HL-60 (cell line): ENCODE measurements at regions not wholly inside any gene's neighbourhood (a gene's known extent, or its start where the extent isn't known, plus 50 kb on each side); places are given as distances from the start of the nearest gene placed in this dataset.

Source experiments
- CTCF ChIP-seq: IDR thresholded peaks from one replicate; pipeline ENCODE4 v1.5.1; 2011; ENCODE audit warnings: low read length, control low read depth, inconsistent platforms; ENCODE audit not compliant: insufficient read depth
- GABPA ChIP-seq: IDR thresholded peaks from 2 replicates; pipeline ENCODE4 v1.6.1; 2012; ENCODE audit warnings: low read depth
- POLR2AphosphoS5 ChIP-seq: IDR thresholded peaks from 2 replicates; pipeline ENCODE4 v1.6.1; 2012; ENCODE audit warnings: low read depth
- REST ChIP-seq: IDR thresholded peaks from 2 replicates; pipeline ENCODE4 v1.6.1; 2012; ENCODE audit warnings: low read depth; ENCODE audit not compliant: insufficient replicate concordance
- SPI1 ChIP-seq: IDR thresholded peaks from 2 replicates; pipeline ENCODE4 v1.6.1; 2012; ENCODE audit warnings: low read depth, mild to moderate bottlenecking, borderline replicate concordance

- TF ChIP-seq CTCF (no peak), POLR2AphosphoS5 (no peak), REST (no peak), GABPA (no peak), SPI1 (no peak)
These were observed 816.8 kb downstream of the MTRR start for GRCh38 chr5:8685704-8686103.
